HUES6 (cell line): ENCODE measurements at regions not wholly inside any gene's neighbourhood (a gene's known extent, or its start where the extent isn't known, plus 50 kb on each side); places are given as distances from the start of the nearest gene placed in this dataset.

Source experiments
- H3K27ac ChIP-seq: 2 replicates; pipeline ENCODE4 v1.7.0; 2013; ENCODE audit warnings: low read depth, mild to moderate bottlenecking, low read length, inconsistent platforms
- H3K27me3 ChIP-seq: 2 replicates; pipeline ENCODE4 v1.6.1; 2013; ENCODE audit warnings: low read length; ENCODE audit not compliant: control insufficient read depth, insufficient read depth
- H3K36me3 ChIP-seq: 2 replicates; pipeline ENCODE4 v1.6.1; 2013; ENCODE audit warnings: low read length; ENCODE audit not compliant: control insufficient read depth, insufficient read depth
- H3K4me1 ChIP-seq: 2 replicates; pipeline ENCODE4 v1.6.1; 2013; ENCODE audit warnings: low read length; ENCODE audit not compliant: control insufficient read depth, insufficient read depth
- H3K4me3 ChIP-seq: 2 replicates; pipeline ENCODE4 v1.5.1; 2013; ENCODE audit warnings: low read depth, low read length
- H3K9ac ChIP-seq: one replicate; pipeline ENCODE4 v1.6.1; 2013; ENCODE audit warnings: mild to moderate bottlenecking, low read length
- H3K9me3 ChIP-seq: 2 replicates; pipeline ENCODE4 v1.6.1; 2013; ENCODE audit warnings: low read depth, low read length; ENCODE audit not compliant: control insufficient read depth, insufficient read depth

GRCh38 chr12:66942741-66943465 lies 264.0 kb upstream of the GRIP1 start:
- no peaks in the 10 kb centered on the region for H3K27me3 ChIP-seq
- no peak overlapping the region for H3K9ac ChIP-seq
- H3K27ac ChIP-seq: no peak overlapping the region
- no peaks in the 10 kb centered on the region for H3K9me3 ChIP-seq
- peaks cover 21% of the 10 kb centered on the region for H3K4me1 ChIP-seq
- H3K4me3 ChIP-seq: no peak overlapping the region
- H3K36me3 ChIP-seq: no peaks in the 10 kb centered on the region

GRCh38 chr12:66944365-66944764 lies 265.5 kb upstream of the GRIP1 start:
- no peak overlapping the region for H3K9ac ChIP-seq
- H3K27ac ChIP-seq: no peak overlapping the region
- no peak overlapping the region for H3K4me3 ChIP-seq
- no peaks in the 10 kb centered on the region for H3K9me3 ChIP-seq
- H3K36me3 ChIP-seq: no peaks in the 10 kb centered on the region
- H3K27me3 ChIP-seq: no peaks in the 10 kb centered on the region
- peaks cover 21% of the 10 kb centered on the region for H3K4me1 ChIP-seq

GRCh38 chr12:66945189-66945817 lies 266.4 kb upstream of the GRIP1 start:
- no peaks in the 10 kb centered on the region for H3K9me3 ChIP-seq
- H3K4me3 ChIP-seq: no peak overlapping the region
- no peaks in the 10 kb centered on the region for H3K27me3 ChIP-seq
- no peak overlapping the region for H3K9ac ChIP-seq
- peaks cover 21% of the 10 kb centered on the region for H3K4me1 ChIP-seq
- no peak overlapping the region for H3K27ac ChIP-seq
- H3K36me3 ChIP-seq: no peaks in the 10 kb centered on the region

GRCh38 chr12:66947119-66947518 lies 268.2 kb upstream of the GRIP1 start:
- H3K27me3 ChIP-seq: no peaks in the 10 kb centered on the region
- H3K36me3 ChIP-seq: no peaks in the 10 kb centered on the region
- H3K27ac ChIP-seq: no peak overlapping the region
- no peak overlapping the region for H3K9ac ChIP-seq
- H3K9me3 ChIP-seq: no peaks in the 10 kb centered on the region
- peaks cover 21% of the 10 kb centered on the region for H3K4me1 ChIP-seq
- H3K4me3 ChIP-seq: no peak overlapping the region

GRCh38 chr12:66952668-66953067 lies 273.8 kb upstream of the GRIP1 start:
- Histone ChIP-seq H3K9me3 (no peaks in the 10 kb centered on the region), H3K9ac (no peak overlapping the region), H3K27me3 (no peaks in the 10 kb centered on the region), H3K27ac (no peak overlapping the region), H3K4me1 (no peaks in the 10 kb centered on the region), H3K4me3 (no peak overlapping the region), H3K36me3 (no peaks in the 10 kb centered on the region)

- H3K4me1 ChIP-seq: peaks cover 11% of the 10 kb centered on the region
- H3K4me3 ChIP-seq: no peak overlapping the region
- H3K9me3 ChIP-seq: no peaks in the 10 kb centered on the region
- H3K9ac ChIP-seq: no peak overlapping the region
- no peaks in the 10 kb centered on the region for H3K27me3 ChIP-seq
- H3K36me3 ChIP-seq: no peaks in the 10 kb centered on the region
- no peak overlapping the region for H3K27ac ChIP-seq
These were observed 277.4 kb upstream of the GRIP1 start for GRCh38 chr12:66956300-66956699.

- Histone ChIP-seq H3K4me3 (no peak overlapping the region), H3K9ac (no peak overlapping the region), H3K27me3 (no peaks in the 10 kb centered on the region), H3K9me3 (no peaks in the 10 kb centered on the region), H3K36me3 (no peaks in the 10 kb centered on the region), H3K4me1 (peaks cover 11% of the 10 kb centered on the region), H3K27ac (no peak overlapping the region)
These were observed 280.4 kb upstream of the GRIP1 start for GRCh38 chr12:66959276-66959675.

GRCh38 chr12:66960006-66960405 lies 281.1 kb upstream of the GRIP1 start:
- Histone ChIP-seq H3K27me3 (no peaks in the 10 kb centered on the region), H3K27ac (no peak overlapping the region), H3K9ac (no peak overlapping the region), H3K4me3 (no peak overlapping the region), H3K9me3 (no peaks in the 10 kb centered on the region), H3K4me1 (peaks cover 11% of the 10 kb centered on the region), H3K36me3 (no peaks in the 10 kb centered on the region)

- no peaks in the 10 kb centered on the region for H3K9me3 ChIP-seq
- no peak overlapping the region for H3K4me3 ChIP-seq
- H3K27ac ChIP-seq: no peak overlapping the region
- no peak overlapping the region for H3K9ac ChIP-seq
- no peaks in the 10 kb centered on the region for H3K36me3 ChIP-seq
- peaks cover 11% of the 10 kb centered on the region for H3K4me1 ChIP-seq
- H3K27me3 ChIP-seq: no peaks in the 10 kb centered on the region
These were observed 282.1 kb upstream of the GRIP1 start for GRCh38 chr12:66960704-66961690.

- Histone ChIP-seq H3K27ac (no peak overlapping the region), H3K9ac (no peak overlapping the region), H3K9me3 (no peaks in the 10 kb centered on the region), H3K36me3 (no peaks in the 10 kb centered on the region), H3K4me3 (no peak overlapping the region), H3K4me1 (peaks cover 11% of the 10 kb centered on the region), H3K27me3 (no peaks in the 10 kb centered on the region)
These were observed 283.4 kb upstream of the GRIP1 start for GRCh38 chr12:66962290-66962689.

- Histone ChIP-seq H3K4me1 (peaks cover 11% of the 10 kb centered on the region), H3K4me3 (no peak overlapping the region), H3K27me3 (no peaks in the 10 kb centered on the region), H3K36me3 (no peaks in the 10 kb centered on the region), H3K9me3 (no peaks in the 10 kb centered on the region), H3K9ac (no peak overlapping the region), H3K27ac (no peak overlapping the region)
These were observed 285.0 kb upstream of the GRIP1 start for GRCh38 chr12:66963901-66964300.
